HL-60 (cell line): ENCODE measurements at regions not wholly inside any gene's neighbourhood (a gene's known extent, or its start where the extent isn't known, plus 50 kb on each side); places are given as distances from the start of the nearest gene placed in this dataset.

ENCODE experiments used
- DNase-seq, 2 experiments: peaks; one replicate each; pipeline ENCODE4 v3.0.0-alpha.2; 2010 to 2020; ENCODE audit warnings: low read depth in 1 of 2, low spot score in 1 of 2
- H3K27ac ChIP-seq: fragments of 250-450 bp; sonication (Bioruptor Pico); replicated peaks from 2 replicates; pipeline ENCODE4 v1.5.1; 2020; ENCODE audit warnings: mild to moderate bottlenecking, moderate library complexity
- H3K27me3 ChIP-seq: fragments of 250-450 bp; sonication (Bioruptor Pico); 2 replicates; pipeline ENCODE4 v1.5.1; 2021; ENCODE audit warnings: mild to moderate bottlenecking, moderate library complexity; ENCODE audit not compliant: insufficient read depth, poor library complexity, severe bottlenecking
- H3K4me3 ChIP-seq: replicated peaks from 2 replicates; pipeline ENCODE4 v1.5.1; 2011; ENCODE audit warnings: mild to moderate bottlenecking, control low read depth, low read length; ENCODE audit not compliant: insufficient read depth
- CTCF ChIP-seq: IDR thresholded peaks from one replicate; pipeline ENCODE4 v1.5.1; 2011; ENCODE audit warnings: low read length, control low read depth, inconsistent platforms; ENCODE audit not compliant: insufficient read depth
- GABPA ChIP-seq: IDR thresholded peaks from 2 replicates; pipeline ENCODE4 v1.6.1; 2012; ENCODE audit warnings: low read depth
- POLR2AphosphoS5 ChIP-seq: IDR thresholded peaks from 2 replicates; pipeline ENCODE4 v1.6.1; 2012; ENCODE audit warnings: low read depth
- REST ChIP-seq: IDR thresholded peaks from 2 replicates; pipeline ENCODE4 v1.6.1; 2012; ENCODE audit warnings: low read depth; ENCODE audit not compliant: insufficient replicate concordance
- SPI1 ChIP-seq: IDR thresholded peaks from 2 replicates; pipeline ENCODE4 v1.6.1; 2012; ENCODE audit warnings: low read depth, mild to moderate bottlenecking, borderline replicate concordance

GRCh38 chr20:40768105-40768504 lies 79.1 kb upstream of the MAFB start:
- H3K27ac ChIP-seq, result no peak overlapping the region
- H3K27me3 ChIP-seq, result peaks cover 10% of the 10 kb centered on the region
- no peak overlapping the region for H3K4me3 ChIP-seq
- TF ChIP-seq GABPA (no peak), POLR2AphosphoS5 (no peak), CTCF (no peak), SPI1 (no peak), REST (no peak)
- no peak for DNase-seq

- DNase-seq, result peak in 1 of 2 experiments; percentile 24
- H3K27me3 ChIP-seq, result peaks cover 10% of the 10 kb centered on the region
- no peak overlapping the region for H3K27ac ChIP-seq
- TF ChIP-seq REST (no peak), SPI1 (no peak), POLR2AphosphoS5 (no peak), GABPA (no peak), CTCF (no peak)
- no peak overlapping the region for H3K4me3 ChIP-seq
These were observed 80.7 kb upstream of the MAFB start for GRCh38 chr20:40769677-40770285.

GRCh38 chr20:40770564-40771307 lies 81.7 kb upstream of the MAFB start:
- H3K27ac ChIP-seq, result no peak overlapping the region
- H3K27me3 ChIP-seq, result peaks cover 8% of the 10 kb centered on the region
- TF ChIP-seq REST (no peak), GABPA (no peak), SPI1 (no peak), POLR2AphosphoS5 (no peak), CTCF (no peak)

More at GRCh38 chr20:40770564-40771307, 81.7 kb upstream of the MAFB start:
- DNase-seq, result no peak
- no peak overlapping the region for H3K4me3 ChIP-seq
